22Rv1 (cell line): ENCODE measurements at regions not wholly inside any gene's neighbourhood (a gene's known extent, or its start where the extent isn't known, plus 50 kb on each side); places are given as distances from the start of the nearest gene placed in this dataset.

Experiments
- CTCF ChIP-seq: fragments of 450-650 bp; IDR thresholded peaks from 2 replicates; pipeline ENCODE4 v1.5.1; 2017; ENCODE audit warnings: mild to moderate bottlenecking
- ZFX ChIP-seq: fragments of 450-650 bp; IDR thresholded peaks from 2 replicates; pipeline ENCODE4 v1.6.1; 2017; ENCODE audit warnings: antibody characterized with exemption, borderline replicate concordance

GRCh38 chr1:18575620-18576019 lies 55.0 kb upstream of the PAX7 start:
- TF ChIP-seq CTCF (peak; percentile 27), ZFX (no peak)
